ENCODE measurements at regions not wholly inside any gene's neighbourhood (a gene's known extent, or its start where the extent isn't known, plus 50 kb on each side); places are given as distances from the start of the nearest gene placed in this dataset.

DNA sequence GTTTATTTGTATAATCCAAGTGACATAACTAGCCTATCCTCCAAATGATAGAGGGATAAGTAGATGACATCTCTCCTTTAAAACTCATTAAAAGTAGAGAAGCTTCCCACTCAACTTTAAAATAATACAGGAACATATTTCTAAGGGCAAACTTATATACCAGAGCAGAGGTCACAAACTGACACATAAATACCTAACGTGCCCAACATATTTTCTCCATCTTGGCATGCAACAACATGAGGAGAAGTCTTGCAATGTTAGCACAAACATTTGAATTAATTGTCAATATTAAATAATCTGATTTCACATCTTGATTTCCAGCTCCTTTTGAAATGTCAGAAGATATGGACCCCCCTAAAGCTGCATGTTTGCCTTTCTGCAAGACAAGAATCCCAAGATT is 335.0 kb downstream of the DEPDC1B start:
- Histone ChIP-seq H3K9me3 (ENCODE audit: insufficient read depth, low read depth) (no peaks in the 10 kb centered on the region), H3K36me3 (ENCODE audit: low read depth) (no peaks in the 10 kb centered on the region), H2AFZ (no peak overlapping the region), H3K9me2 (ENCODE audit: insufficient read depth) (no peaks in the 10 kb centered on the region), H3K4me1 (replicated peaks; ENCODE audit: insufficient read depth) (no peaks in the 10 kb centered on the region), H4K20me1 (ENCODE audit: insufficient read depth) (no peaks in the 10 kb centered on the region), H3K27ac (no peak overlapping the region), H3K27me3 (ENCODE audit: insufficient read depth, low read depth) (no peaks in the 10 kb centered on the region), H3K4me2 (no peak overlapping the region), H3K79me2 (ENCODE audit: low read depth) (no peaks in the 10 kb centered on the region), H3K4me3 (no peak overlapping the region), H3F3A (ENCODE audit: insufficient read depth, low read depth) (no peaks in the 10 kb centered on the region)
- ChIA-PET CTCF (no interaction called here), POLR2A (ENCODE audit: unreplicated experiment) (no interaction called here)
- intact Hi-C loops (cut with micrococcal nuclease; ENCODE audit: unreplicated experiment): no loop called here
- no peak for TF ChIP-seq EZH2 (IDR thresholded peaks at IDR 0.05; ENCODE audit: low read depth)
- TF ChIP-seq, protein P1, sequence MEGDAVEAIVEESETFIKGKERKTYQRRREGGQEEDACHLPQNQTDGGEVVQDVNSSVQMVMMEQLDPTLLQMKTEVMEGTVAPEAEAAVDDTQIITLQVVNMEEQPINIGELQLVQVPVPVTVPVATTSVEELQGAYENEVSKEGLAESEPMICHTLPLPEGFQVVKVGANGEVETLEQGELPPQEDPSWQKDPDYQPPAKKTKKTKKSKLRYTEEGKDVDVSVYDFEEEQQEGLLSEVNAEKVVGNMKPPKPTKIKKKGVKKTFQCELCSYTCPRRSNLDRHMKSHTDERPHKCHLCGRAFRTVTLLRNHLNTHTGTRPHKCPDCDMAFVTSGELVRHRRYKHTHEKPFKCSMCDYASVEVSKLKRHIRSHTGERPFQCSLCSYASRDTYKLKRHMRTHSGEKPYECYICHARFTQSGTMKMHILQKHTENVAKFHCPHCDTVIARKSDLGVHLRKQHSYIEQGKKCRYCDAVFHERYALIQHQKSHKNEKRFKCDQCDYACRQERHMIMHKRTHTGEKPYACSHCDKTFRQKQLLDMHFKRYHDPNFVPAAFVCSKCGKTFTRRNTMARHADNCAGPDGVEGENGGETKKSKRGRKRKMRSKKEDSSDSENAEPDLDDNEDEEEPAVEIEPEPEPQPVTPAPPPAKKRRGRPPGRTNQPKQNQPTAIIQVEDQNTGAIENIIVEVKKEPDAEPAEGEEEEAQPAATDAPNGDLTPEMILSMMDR (conservative IDR thresholded peaks at IDR 0.05): no peak
- no TSS peak for BruUV-seq (replicated peaks)
- no peak for DNase-seq

DNA sequence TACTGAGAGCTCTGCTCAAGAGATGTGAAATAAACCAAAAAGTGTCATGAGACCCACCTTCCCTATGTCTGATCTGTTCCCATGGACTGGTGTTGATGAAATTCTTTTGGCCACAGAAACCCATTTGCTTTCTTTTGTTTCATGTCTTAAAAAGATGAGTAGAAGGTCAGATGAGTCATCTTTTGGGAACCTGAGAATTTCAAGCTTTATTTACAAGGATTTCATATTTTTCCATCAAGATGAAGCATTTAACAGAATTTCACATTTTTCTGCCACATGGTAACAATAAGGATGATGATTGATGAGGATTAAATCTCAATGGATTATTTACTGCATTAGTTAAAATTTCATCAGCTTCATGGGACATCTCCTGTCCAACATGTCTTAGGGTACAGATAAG is 337.8 kb downstream of the DEPDC1B start:
- H3K4me2 ChIP-seq: no peak overlapping the region

DNA sequence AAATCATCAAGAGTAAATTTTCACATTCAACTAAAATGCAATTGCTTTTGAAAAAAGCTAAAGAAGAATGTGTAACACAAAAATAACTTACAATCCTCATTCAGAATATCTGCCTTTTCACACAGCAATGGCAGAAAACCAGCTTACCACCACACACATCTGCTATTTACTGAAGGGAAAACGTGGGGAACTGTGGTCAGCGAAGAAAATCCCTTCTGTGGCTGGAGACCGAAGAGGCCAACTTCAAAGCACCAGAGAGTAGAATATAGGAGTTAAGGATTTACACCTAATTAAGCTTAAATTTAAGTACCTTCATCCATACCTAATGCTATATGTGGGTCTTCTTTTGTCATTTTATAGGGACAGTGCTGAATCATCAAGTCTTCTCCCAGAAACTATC is 339.6 kb downstream of the DEPDC1B start:
- H2AFZ ChIP-seq: no peak overlapping the region
- no peaks in the 10 kb centered on the region for H3K79me2 ChIP-seq (ENCODE audit: low read depth)
- no peaks in the 10 kb centered on the region for H3F3A ChIP-seq (ENCODE audit: insufficient read depth, low read depth)
- H4K20me1 ChIP-seq (ENCODE audit: insufficient read depth): no peaks in the 10 kb centered on the region
- DNase-seq: no peak
- H3K27me3 ChIP-seq (ENCODE audit: insufficient read depth, low read depth): no peaks in the 10 kb centered on the region
- no peaks in the 10 kb centered on the region for H3K9me2 ChIP-seq (ENCODE audit: insufficient read depth)
- H3K9me3 ChIP-seq (ENCODE audit: insufficient read depth, low read depth): no peaks in the 10 kb centered on the region
- H3K4me3 ChIP-seq: no peak overlapping the region
- H3K27ac ChIP-seq: no peak overlapping the region
- CTCF ChIA-PET: no interaction called here
- no peak for TF ChIP-seq EZH2 (IDR thresholded peaks at IDR 0.05; ENCODE audit: low read depth)
- TF ChIP-seq, protein P1 (conservative IDR thresholded peaks at IDR 0.05): no peak
- POLR2A ChIA-PET (ENCODE audit: unreplicated experiment): no interaction called here
- BruUV-seq (replicated peaks): no TSS peak
- no peak overlapping the region for H3K4me2 ChIP-seq
- H3K36me3 ChIP-seq (ENCODE audit: low read depth): no peaks in the 10 kb centered on the region
- intact Hi-C loops (cut with micrococcal nuclease; ENCODE audit: unreplicated experiment): no loop called here
- H3K4me1 ChIP-seq (replicated peaks; ENCODE audit: insufficient read depth): no peaks in the 10 kb centered on the region

More for the DNA sequence above, 337.8 kb downstream of the DEPDC1B start:
- no peak for DNase-seq
- Histone ChIP-seq H3K4me3 (no peak overlapping the region), H3F3A (ENCODE audit: insufficient read depth, low read depth) (no peaks in the 10 kb centered on the region), H4K20me1 (ENCODE audit: insufficient read depth) (no peaks in the 10 kb centered on the region), H3K9me3 (ENCODE audit: insufficient read depth, low read depth) (no peaks in the 10 kb centered on the region), H3K9me2 (ENCODE audit: insufficient read depth) (no peaks in the 10 kb centered on the region), H3K79me2 (ENCODE audit: low read depth) (no peaks in the 10 kb centered on the region), H3K4me1 (replicated peaks; ENCODE audit: insufficient read depth) (no peaks in the 10 kb centered on the region), H3K27ac (no peak overlapping the region), H3K27me3 (ENCODE audit: insufficient read depth, low read depth) (no peaks in the 10 kb centered on the region), H2AFZ (no peak overlapping the region), H3K36me3 (ENCODE audit: low read depth) (no peaks in the 10 kb centered on the region)
- intact Hi-C loops (cut with micrococcal nuclease; ENCODE audit: unreplicated experiment): no loop called here
- POLR2A ChIA-PET (ENCODE audit: unreplicated experiment): no interaction called here
- no peak for TF ChIP-seq EZH2 (IDR thresholded peaks at IDR 0.05; ENCODE audit: low read depth)
- TF ChIP-seq, protein P1 (conservative IDR thresholded peaks at IDR 0.05): no peak
- BruUV-seq (replicated peaks): no TSS peak
- CTCF ChIA-PET: no interaction called here
